LoVo (cell line): ENCODE measurements at regions not wholly inside any gene's neighbourhood (a gene's known extent, or its start where the extent isn't known, plus 50 kb on each side); places are given as distances from the start of the nearest gene placed in this dataset.

Experiments
- DNase-seq: peaks from one replicate; pipeline ENCODE4 v3.0.0-alpha.2; 2016; ENCODE audit warnings: low spot score

DNA sequence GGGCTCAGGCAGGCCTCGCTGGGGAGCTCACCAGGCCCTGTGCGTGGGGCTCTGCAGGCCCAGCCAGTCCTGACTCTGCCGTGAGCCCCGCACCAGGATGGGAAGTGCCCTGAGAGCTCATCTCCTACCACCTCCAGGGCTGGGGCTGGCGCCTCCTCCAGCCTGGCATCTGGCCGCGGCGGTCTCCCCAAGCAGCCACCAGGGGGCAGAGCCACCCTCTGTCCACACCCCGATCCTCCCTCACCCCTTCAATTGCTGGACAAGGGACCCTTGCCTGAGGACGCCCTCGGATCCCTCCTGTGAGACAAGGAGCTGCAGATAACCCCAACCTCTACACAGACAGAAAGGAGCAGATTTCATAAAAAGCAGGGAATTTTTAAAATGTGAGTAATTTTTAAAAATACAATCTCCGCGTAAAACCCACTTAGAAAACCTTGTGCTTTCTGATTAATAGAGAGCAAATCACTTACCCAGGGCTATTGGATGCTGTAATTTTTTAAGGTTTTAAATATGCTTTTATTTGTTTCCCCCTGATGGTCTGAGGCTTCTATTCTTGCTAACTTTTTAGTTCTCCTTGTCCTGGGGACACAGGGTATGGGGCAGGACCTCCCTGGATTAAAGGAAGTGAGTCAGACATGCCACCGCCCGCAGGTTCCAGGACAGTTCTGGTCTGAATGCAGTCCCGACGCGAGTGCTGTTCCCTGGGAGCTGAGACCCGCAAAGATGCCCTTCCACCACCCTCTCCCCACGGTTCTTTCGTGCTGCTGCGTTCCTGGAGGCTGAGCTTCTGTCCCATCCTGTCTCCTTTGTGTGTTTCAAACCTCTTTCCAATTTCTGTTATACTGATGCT is 52.3 kb upstream of the CHRNA7 start:
- peak; percentile 67 for DNase-seq
